A673 (cell line): ENCODE measurements at regions not wholly inside any gene's neighbourhood (a gene's known extent, or its start where the extent isn't known, plus 50 kb on each side); places are given as distances from the start of the nearest gene placed in this dataset.

Experiments used
- CTCF ChIP-seq: fragments of 300-800, 200-600 bp; sonication (generic); conservative IDR thresholded peaks from 2 replicates; pipeline ENCODE4 v1.5.1; 2017; ENCODE audit warnings: low read depth, mild to moderate bottlenecking, antibody characterized with exemption, low read length, moderate library complexity, mixed read lengths
- EZH2 ChIP-seq: fragments of 200-600 bp; sonication (generic); IDR thresholded peaks from 2 replicates; pipeline ENCODE4 v1.6.1; 2017; ENCODE audit warnings: borderline replicate concordance, low read depth, mild to moderate bottlenecking, mixed read lengths, antibody characterized with exemption, low read length; ENCODE audit not compliant: poor library complexity, severe bottlenecking

GRCh38 chr3:104816008-104816407 lies 550.7 kb upstream of the ALCAM start:
- TF ChIP-seq CTCF (no peak), EZH2 (no peak)
